ENCODE measurements at regions not wholly inside any gene's neighbourhood (a gene's known extent, or its start where the extent isn't known, plus 50 kb on each side); places are given as distances from the start of the nearest gene placed in this dataset.

DNA sequence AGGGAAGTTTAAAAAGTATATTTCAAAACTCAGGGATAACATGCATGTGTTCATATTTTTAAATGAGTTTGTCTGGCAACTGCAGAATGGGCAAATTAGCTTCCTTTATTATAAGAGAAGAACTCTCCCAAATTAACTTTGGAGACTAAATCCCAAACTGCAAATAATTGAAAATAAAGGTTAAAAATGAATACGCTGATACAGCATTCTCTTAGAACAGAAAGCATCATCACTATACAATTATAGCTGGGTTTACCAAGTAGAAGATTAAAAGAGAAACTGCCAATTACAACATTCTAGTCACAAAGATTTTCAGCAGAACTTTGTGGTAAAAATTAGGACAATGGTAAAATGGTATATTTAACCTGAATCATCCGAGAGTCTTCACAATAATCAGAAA, 73.3 kb downstream of the OLFM4 start:
- no peak for DNase-seq (ENCODE audit: extremely low spot score in 2 of 2)
- Histone ChIP-seq H3K4me1 (no peaks in the 10 kb centered on the region), H3K27me3 (no peaks in the 10 kb centered on the region), H3K36me3 (no peaks in the 10 kb centered on the region), H3K27ac (no peak overlapping the region), H3K4me3 (no peak overlapping the region), H3K9me3 (no peaks in the 10 kb centered on the region)
- intact Hi-C loops (cut with DNase I), result no loop called here
- TF ChIP-seq POLR2A (IDR thresholded peaks at IDR 0.05) (no peak), POLR2AphosphoS5 (IDR thresholded peaks at IDR 0.05; ENCODE audit: insufficient read depth in 1 of 2, low read depth in 1 of 2) (no peak), CTCF (IDR thresholded peaks at IDR 0.05) (no peak)

GRCh38 chr13:53104136-53104535, 75.5 kb downstream of the OLFM4 start:
- Histone ChIP-seq H3K4me3 (no peak overlapping the region), H3K27me3 (no peaks in the 10 kb centered on the region), H3K9me3 (no peaks in the 10 kb centered on the region), H3K36me3 (no peaks in the 10 kb centered on the region), H3K4me1 (no peaks in the 10 kb centered on the region), H3K27ac (no peak overlapping the region)
- no peak for DNase-seq (ENCODE audit: extremely low spot score in 2 of 2)
- TF ChIP-seq POLR2AphosphoS5 (IDR thresholded peaks at IDR 0.05; ENCODE audit: insufficient read depth in 1 of 2, low read depth in 1 of 2), result no peak
- TF ChIP-seq POLR2A (IDR thresholded peaks at IDR 0.05), result no peak
- TF ChIP-seq CTCF (IDR thresholded peaks at IDR 0.05), result no peak
- intact Hi-C loops (cut with DNase I), result no loop called here

- TF ChIP-seq POLR2AphosphoS5 (IDR thresholded peaks at IDR 0.05; ENCODE audit: insufficient read depth in 1 of 2, low read depth in 1 of 2) (no peak), CTCF (IDR thresholded peaks at IDR 0.05) (no peak), POLR2A (IDR thresholded peaks at IDR 0.05) (no peak)
- Histone ChIP-seq H3K4me3 (no peak overlapping the region), H3K9me3 (no peaks in the 10 kb centered on the region), H3K27ac (no peak overlapping the region), H3K36me3 (no peaks in the 10 kb centered on the region), H3K4me1 (no peaks in the 10 kb centered on the region), H3K27me3 (no peaks in the 10 kb centered on the region)
- intact Hi-C loops (cut with DNase I), result no loop called here
- no peak for DNase-seq (ENCODE audit: extremely low spot score in 2 of 2)
Observed at GRCh38 chr13:53105477-53105876, 76.9 kb downstream of the OLFM4 start.

DNA sequence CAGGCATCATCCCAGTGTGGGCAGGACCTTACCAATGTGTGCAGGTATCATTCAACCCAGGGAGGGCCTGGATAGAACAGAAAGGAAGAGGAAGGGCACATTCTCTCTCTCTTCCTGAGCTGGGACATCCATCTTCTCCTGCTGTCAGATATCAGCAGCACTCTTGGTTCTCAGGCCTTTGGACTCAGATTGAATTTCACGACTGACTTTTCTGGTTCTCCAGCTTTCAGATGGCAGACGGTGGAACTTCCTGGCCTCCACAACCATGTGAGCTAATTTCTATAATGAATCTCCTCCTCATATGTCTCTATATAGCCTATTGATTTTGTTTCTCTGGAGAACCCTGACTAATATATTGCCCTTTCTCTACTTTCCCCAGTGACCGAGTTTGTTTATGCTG, 77.3 kb downstream of the OLFM4 start:
- Histone ChIP-seq H3K27ac (no peak overlapping the region), H3K4me1 (no peaks in the 10 kb centered on the region), H3K36me3 (no peaks in the 10 kb centered on the region), H3K4me3 (no peak overlapping the region), H3K9me3 (no peaks in the 10 kb centered on the region), H3K27me3 (no peaks in the 10 kb centered on the region)
- intact Hi-C loops (cut with DNase I), result no loop called here
- no peak for TF ChIP-seq CTCF (IDR thresholded peaks at IDR 0.05)
- no peak for TF ChIP-seq POLR2AphosphoS5 (IDR thresholded peaks at IDR 0.05; ENCODE audit: insufficient read depth in 1 of 2, low read depth in 1 of 2)
- no peak for TF ChIP-seq POLR2A (IDR thresholded peaks at IDR 0.05)
- no peak for DNase-seq (ENCODE audit: extremely low spot score in 2 of 2)

DNA sequence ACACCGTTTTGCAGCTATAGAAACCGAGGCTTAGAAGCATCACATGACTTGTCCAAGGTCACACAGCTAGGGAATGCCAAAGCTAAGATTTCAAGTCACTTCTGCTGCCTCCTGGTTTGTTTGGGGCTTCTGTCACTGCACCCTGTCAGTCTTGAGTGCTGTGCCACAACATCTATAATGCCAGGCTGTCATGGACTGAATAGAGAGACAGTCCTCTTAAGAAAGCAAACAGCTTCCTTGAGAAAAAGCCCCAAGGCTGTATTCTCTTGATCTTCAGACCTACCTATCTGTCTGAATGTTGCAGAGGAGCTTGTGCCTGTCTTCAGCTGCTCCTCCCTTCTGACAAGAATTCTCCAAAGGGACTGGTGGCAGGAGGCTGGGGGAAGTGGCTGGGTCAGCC, 81.6 kb downstream of the OLFM4 start:
- no peak overlapping the region for H3K27ac ChIP-seq
- intact Hi-C loops (cut with DNase I), result no loop called here
- TF ChIP-seq CTCF (IDR thresholded peaks at IDR 0.05), result no peak
- no peak for TF ChIP-seq POLR2AphosphoS5 (IDR thresholded peaks at IDR 0.05; ENCODE audit: insufficient read depth in 1 of 2, low read depth in 1 of 2)
- TF ChIP-seq POLR2A (IDR thresholded peaks at IDR 0.05), result no peak

More for the DNA sequence above, 81.6 kb downstream of the OLFM4 start:
- Histone ChIP-seq H3K4me3 (no peak overlapping the region), H3K36me3 (no peaks in the 10 kb centered on the region), H3K27me3 (no peaks in the 10 kb centered on the region), H3K4me1 (no peaks in the 10 kb centered on the region), H3K9me3 (no peaks in the 10 kb centered on the region)
- DNase-seq (ENCODE audit: extremely low spot score in 2 of 2), result no peak
